Muscle layer of duodenum (tissue), 2 donors: ENCODE measurements at regions not wholly inside any gene's neighbourhood (a gene's known extent, or its start where the extent isn't known, plus 50 kb on each side); places are given as distances from the start of the nearest gene placed in this dataset.
"Not testable (repeated sequence)": the region's sequence is repeated elsewhere in the genome, so short reads cannot be mapped to it uniquely, and the experiment has no call there.

ENCODE experiments used
- H3K27ac ChIP-seq: one replicate; pipeline ENCODE4 v1.7.0; 2013; ENCODE audit warnings: mild to moderate bottlenecking, low read length
- H3K27me3 ChIP-seq: one replicate; pipeline ENCODE4 v1.7.0; 2013; ENCODE audit warnings: low read depth, mild to moderate bottlenecking, control low read depth, low read length
- H3K36me3 ChIP-seq, 2 donors: one replicate each; pipeline ENCODE4 v1.7.0; 2013; ENCODE audit warnings: low read length in 2 of 2, control low read depth in 1 of 2, mild to moderate bottlenecking in 1 of 2; ENCODE audit not compliant: insufficient read depth in 2 of 2, control insufficient read depth in 1 of 2
- H3K4me1 ChIP-seq, 2 donors: one replicate each; pipeline ENCODE4 v1.7.0; 2013; ENCODE audit warnings: low read length in 2 of 2, mild to moderate bottlenecking in 2 of 2, control low read depth in 1 of 2, moderate library complexity in 1 of 2; ENCODE audit not compliant: insufficient read depth in 2 of 2, control insufficient read depth in 1 of 2
- H3K4me3 ChIP-seq, 2 donors: one replicate each; pipeline ENCODE4 v1.7.0; 2013; ENCODE audit warnings: low read length in 2 of 2, low read depth in 1 of 2, mild to moderate bottlenecking in 1 of 2
- H3K9me3 ChIP-seq, 2 donors: one replicate each; pipeline ENCODE4 v1.7.0; 2013; ENCODE audit warnings: low read length in 2 of 2, control low read depth in 1 of 2, mild to moderate bottlenecking in 1 of 2; ENCODE audit not compliant: control insufficient read depth in 1 of 2
- donor health status: healthy.

GRCh38 chr19:24004166-24004565 lies 82.8 kb upstream of the ZNF254 start:
- H3K4me3 ChIP-seq: no peak overlapping the region
- no peaks in the 10 kb centered on the region for H3K36me3 ChIP-seq
- no peak overlapping the region for H3K27ac ChIP-seq
- no peaks in the 10 kb centered on the region for H3K27me3 ChIP-seq
- H3K4me1 ChIP-seq: no peaks in the 10 kb centered on the region
- H3K9me3 ChIP-seq: peaks cover 0 to 3% of the 10 kb centered on the region in 2 donors

GRCh38 chr19:24029941-24030636 lies 56.9 kb upstream of the ZNF254 start:
- Histone ChIP-seq H3K4me3 (no peak overlapping the region), H3K27me3 (no peaks in the 10 kb centered on the region), H3K4me1 (peaks cover 0 to 9% of the 10 kb centered on the region in 2 donors), H3K36me3 (peaks cover 0 to 3% of the 10 kb centered on the region in 2 donors), H3K9me3 (no peaks in the 10 kb centered on the region), H3K27ac (no peak overlapping the region)

- Histone ChIP-seq H3K27me3 (no peaks in the 10 kb centered on the region), H3K27ac (no peak overlapping the region), H3K36me3 (peaks cover 3 to 9% of the 10 kb centered on the region in 2 donors), H3K9me3 (no peaks in the 10 kb centered on the region), H3K4me3 (peak overlapping the region in 1 of 2 donors; percentile 94), H3K4me1 (peaks cover 3 to 24% of the 10 kb centered on the region in 2 donors)
Measured at GRCh38 chr19:24032651-24033050, 54.3 kb upstream of the ZNF254 start.

- H3K27me3 ChIP-seq: no peaks in the 10 kb centered on the region
- no peaks in the 10 kb centered on the region for H3K9me3 ChIP-seq
- peak overlapping the region; percentile 90 to 94 for H3K4me3 ChIP-seq
- H3K36me3 ChIP-seq: peaks cover 6 to 9% of the 10 kb centered on the region in 2 donors
- peak overlapping the region; percentile 91 for H3K27ac ChIP-seq
- peaks cover 3 to 24% of the 10 kb centered on the region in 2 donors for H3K4me1 ChIP-seq
Measured at GRCh38 chr19:24033301-24033962, 53.6 kb upstream of the ZNF254 start.

GRCh38 chr19:24033963-24034342 lies 53.0 kb upstream of the ZNF254 start:
- Histone ChIP-seq H3K4me1 (peaks cover 3 to 24% of the 10 kb centered on the region in 2 donors), H3K27ac (peak overlapping the region; percentile 91), H3K9me3 (no peaks in the 10 kb centered on the region), H3K27me3 (no peaks in the 10 kb centered on the region), H3K4me3 (peak overlapping the region; percentile 90 to 94), H3K36me3 (peaks cover 11 to 14% of the 10 kb centered on the region in 2 donors)

GRCh38 chr19:24035261-24035880 lies 51.6 kb upstream of the ZNF254 start:
- peaks cover 3 to 28% of the 10 kb centered on the region in 2 donors for H3K4me1 ChIP-seq

More at GRCh38 chr19:24035261-24035880, 51.6 kb upstream of the ZNF254 start:
- Histone ChIP-seq H3K36me3 (peaks cover 11 to 16% of the 10 kb centered on the region in 2 donors), H3K4me3 (peak overlapping the region in 1 of 2 donors; percentile 94)
- not testable (repeated sequence) for H3K9me3 ChIP-seq, H3K27me3 ChIP-seq, H3K27ac ChIP-seq
